CD14-positive monocyte (primary cell): ENCODE measurements at regions not wholly inside any gene's neighbourhood (a gene's known extent, or its start where the extent isn't known, plus 50 kb on each side); places are given as distances from the start of the nearest gene placed in this dataset.

Experiments used
- DNase-seq, 3 donors: peaks; one replicate each; pipeline ENCODE4 v3.0.0-alpha.2; 2011 to 2022
- H2AFZ ChIP-seq: 2 replicates; pipeline ENCODE4 v1.6.0; 2012; ENCODE audit warnings: mild to moderate bottlenecking, low read depth, low read length, inconsistent platforms; ENCODE audit not compliant: insufficient read depth, poor library complexity, severe bottlenecking
- H3K27ac ChIP-seq, 2 donors: 1 replicate in 1 of 2; 2 replicates in 1 of 2; pipeline ENCODE4 v1.5.1; 2012 to 2013; ENCODE audit warnings: low read length in 2 of 2, control low read depth in 1 of 2, inconsistent platforms in 1 of 2, low read depth in 1 of 2, mild to moderate bottlenecking in 1 of 2
- H3K27me3 ChIP-seq, 2 donors: one replicate each; pipeline versions ENCODE4 v1.6.0 to v1.6.1; 2011 to 2013; ENCODE audit warnings: low read length in 2 of 2; ENCODE audit not compliant: control insufficient read depth in 2 of 2, insufficient read depth in 2 of 2
- H3K36me3 ChIP-seq, 2 donors: replicated peaks in 1 of 2; 1 replicate in 1 of 2; 2 replicates in 1 of 2; pipeline versions ENCODE4 v1.5.1 to v1.6.1; 2012 to 2013; ENCODE audit warnings: low read length in 2 of 2, control low read depth in 1 of 2, inconsistent platforms in 1 of 2, mild to moderate bottlenecking in 1 of 2; ENCODE audit not compliant: insufficient read depth in 2 of 2, control insufficient read depth in 1 of 2
- H3K4me1 ChIP-seq, 2 donors: 1 replicate in 1 of 2; 2 replicates in 1 of 2; pipeline versions ENCODE4 v1.5.1 to v1.6.1; 2012 to 2013; ENCODE audit warnings: low read length in 2 of 2, control low read depth in 1 of 2, inconsistent platforms in 1 of 2, mild to moderate bottlenecking in 1 of 2, moderate library complexity in 1 of 2; ENCODE audit not compliant: insufficient read depth in 2 of 2, control insufficient read depth in 1 of 2
- H3K4me2 ChIP-seq: replicated peaks from 2 replicates; pipeline ENCODE3; 2012; ENCODE audit warnings: low read length, moderate library complexity, mild to moderate bottlenecking; ENCODE audit not compliant: poor library complexity, severe bottlenecking; ENCODE audit errors: extremely low read depth
- H3K4me3 ChIP-seq, 3 experiments: fragments of 200-600 bp in 1 of 3; sonication (generic) in 1 of 3; replicated peaks in 1 of 3; 1 replicate in 2 of 3; 2 replicates in 1 of 3; pipeline ENCODE4 v1.5.1; 2011 to 2013; ENCODE audit warnings: low read length in 3 of 3, mild to moderate bottlenecking in 3 of 3, control low read depth in 2 of 3, low read depth in 2 of 3, inconsistent platforms in 1 of 3, moderate library complexity in 1 of 3
- H3K79me2 ChIP-seq: 2 replicates; pipeline ENCODE4 v1.6.0; 2012; ENCODE audit warnings: mild to moderate bottlenecking, control low read depth, inconsistent platforms, low read length, moderate library complexity; ENCODE audit not compliant: insufficient read depth
- H3K9ac ChIP-seq: 2 replicates; pipeline ENCODE4 v1.6.0; 2017; ENCODE audit warnings: low read length, mild to moderate bottlenecking; ENCODE audit not compliant: insufficient read depth, poor library complexity, severe bottlenecking
- H3K9me3 ChIP-seq, 2 donors: replicated peaks in 1 of 2; 1 replicate in 1 of 2; 2 replicates in 1 of 2; pipeline versions ENCODE4 v1.5.1 to v1.6.1; 2012 to 2013; ENCODE audit warnings: low read length in 2 of 2, control low read depth in 1 of 2; ENCODE audit not compliant: control insufficient read depth in 1 of 2, insufficient read depth in 1 of 2
- H4K20me1 ChIP-seq: 2 replicates; pipeline ENCODE4 v1.6.0; 2012; ENCODE audit warnings: mild to moderate bottlenecking, low read length, control low read depth, moderate library complexity; ENCODE audit not compliant: insufficient read depth
- H3K27ac Mint-ChIP-seq, 7 donors: one replicate each; pipeline ENCODE4 v1.8.0; 2020; ENCODE audit warnings: mild to moderate bottlenecking in 7 of 7, mixed read lengths in 7 of 7, moderate library complexity in 6 of 7, inconsistent platforms in 2 of 7
- H3K27me3 Mint-ChIP-seq, 3 donors: one replicate each; pipeline ENCODE4 v1.8.0; 2021 to 2022; ENCODE audit warnings: low read depth in 3 of 3, mild to moderate bottlenecking in 3 of 3, mixed read lengths in 3 of 3, moderate library complexity in 3 of 3, inconsistent platforms in 1 of 3
- H3K36me3 Mint-ChIP-seq, 2 donors: one replicate each; pipeline ENCODE4 v1.8.0; 2020; ENCODE audit warnings: mixed read lengths in 2 of 2, inconsistent platforms in 1 of 2, mild to moderate bottlenecking in 1 of 2
- H3K4me1 Mint-ChIP-seq: one replicate; pipeline ENCODE4 v1.8.0; 2020; ENCODE audit warnings: mild to moderate bottlenecking, mixed read lengths
- H3K4me3 Mint-ChIP-seq, 2 donors: one replicate each; pipeline ENCODE4 v1.8.0; 2020; ENCODE audit warnings: mild to moderate bottlenecking in 2 of 2, mixed read lengths in 2 of 2, moderate library complexity in 1 of 2
- H3K9me3 Mint-ChIP-seq, 7 donors: one replicate each; pipeline ENCODE4 v1.8.0; 2020 to 2022; ENCODE audit warnings: mixed read lengths in 7 of 7, mild to moderate bottlenecking in 6 of 7, moderate library complexity in 6 of 7, inconsistent platforms in 2 of 7
- CTCF ChIP-seq: fragments of 200-600 bp; IDR thresholded peaks from one replicate; pipeline ENCODE4 v1.8.0; 2022; ENCODE audit warnings: antibody characterized with exemption, mild to moderate bottlenecking
- WGBS: methylation state at CpG from one replicate; pipeline ENCODE4 v1.1.5; 2013; ENCODE audit warnings: missing lambda C conversion rate; ENCODE audit not compliant: insufficient coverage; 5-methylcytosine and 5-hydroxymethylcytosine counted together
- intact Hi-C, 2 donors: fragments of 100-400 bp; cut with micrococcal nuclease; formaldehyde crosslinking; loops; one replicate each; pipeline versions ENCODE4 v1.15.0 to v1.15.1; 2023

DNA sequence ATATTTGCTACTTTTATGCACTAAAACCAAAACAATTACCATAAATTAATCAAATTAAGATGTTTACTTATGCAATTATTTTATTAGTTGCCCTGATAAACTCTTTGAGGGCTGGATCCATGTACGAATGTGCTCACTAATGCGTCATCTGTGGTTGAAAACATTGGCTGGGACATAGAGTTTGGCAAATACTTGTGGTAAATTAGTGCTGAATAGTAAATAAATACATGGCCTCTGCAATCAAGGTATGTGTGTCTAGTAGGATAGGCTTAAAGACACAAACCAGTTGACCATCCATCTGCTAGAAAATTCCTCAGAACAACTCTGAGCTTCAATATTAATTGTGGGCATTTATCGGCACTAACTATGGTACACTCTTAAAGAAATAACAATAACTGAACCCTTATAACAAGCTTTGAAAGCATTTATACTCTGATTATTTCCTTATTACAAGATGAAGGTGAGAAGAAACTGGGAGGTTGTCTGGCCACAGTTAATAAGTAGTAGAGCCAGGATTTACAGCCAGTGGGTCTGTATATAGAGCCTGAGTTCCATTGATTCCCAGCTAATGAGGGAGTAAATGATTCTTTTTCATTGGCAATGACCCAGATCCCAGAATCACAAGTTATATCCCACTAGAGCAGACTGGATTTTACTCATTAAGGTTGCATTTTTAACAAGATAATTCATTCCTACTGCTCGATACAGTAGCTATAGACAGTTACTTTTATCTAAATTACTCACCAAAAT, 169.5 kb upstream of the CNTN6 start:
- H3K4me3 Mint-ChIP-seq: no peak overlapping the region
- TF ChIP-seq CTCF: no peak
- H4K20me1 ChIP-seq: no peaks in the 10 kb centered on the region
- H3K4me1 ChIP-seq: no peaks in the 10 kb centered on the region
- H3K27ac Mint-ChIP-seq: no peak overlapping the region
- H3K27ac ChIP-seq: no peak overlapping the region
- H3K36me3 ChIP-seq: no peaks in the 10 kb centered on the region
- H3K27me3 ChIP-seq: no peaks in the 10 kb centered on the region
- H3K4me1 Mint-ChIP-seq: no peaks in the 10 kb centered on the region
- H3K79me2 ChIP-seq: no peaks in the 10 kb centered on the region
- peaks cover 0 to 5% of the 10 kb centered on the region in 2 donors for H3K9me3 ChIP-seq
- WGBS: no CpG with 5 or more reads among the region's 4 CpGs
- H3K4me2 ChIP-seq: no peak overlapping the region
- H2AFZ ChIP-seq: no peak overlapping the region
- H3K36me3 Mint-ChIP-seq: no peaks in the 10 kb centered on the region
- no peak overlapping the region for H3K9ac ChIP-seq
- intact Hi-C loops: no loop called here
- no peak for DNase-seq
- H3K27me3 Mint-ChIP-seq: no peaks in the 10 kb centered on the region
- H3K4me3 ChIP-seq: no peak overlapping the region
- H3K9me3 Mint-ChIP-seq: peaks cover 0 to 7% (median 0%) of the 10 kb centered on the region in 7 donors

GRCh38 chr3:930866-931265, 162.0 kb upstream of the CNTN6 start:
- no peak overlapping the region for H3K4me3 ChIP-seq
- H3K4me1 ChIP-seq: no peaks in the 10 kb centered on the region
- H3K9me3 ChIP-seq: peaks cover 0 to 4% of the 10 kb centered on the region in 2 donors
- Mint-ChIP-seq H3K27me3 (no peaks in the 10 kb centered on the region), H3K36me3 (no peaks in the 10 kb centered on the region), H3K4me3 (no peak overlapping the region), H3K4me1 (no peaks in the 10 kb centered on the region), H3K9me3 (peaks cover 0 to 10% (median 5%) of the 10 kb centered on the region in 7 donors), H3K27ac (no peak overlapping the region)
- H3K4me2 ChIP-seq: no peak overlapping the region
- no CpG with 5 or more reads among the region's 1 CpG for whole genome bisulfite sequencing
- no peaks in the 10 kb centered on the region for H3K27me3 ChIP-seq
- DNase-seq: no peak
- H4K20me1 ChIP-seq: no peaks in the 10 kb centered on the region
- no peak overlapping the region for H3K9ac ChIP-seq
- H3K79me2 ChIP-seq: no peaks in the 10 kb centered on the region
- TF ChIP-seq CTCF: no peak
- intact Hi-C loops: no loop called here
- no peak overlapping the region for H3K27ac ChIP-seq
- no peak overlapping the region for H2AFZ ChIP-seq
- H3K36me3 ChIP-seq: no peaks in the 10 kb centered on the region
